Neural cell (in vitro differentiated cells): ENCODE measurements at regions not wholly inside any gene's neighbourhood (a gene's known extent, or its start where the extent isn't known, plus 50 kb on each side); places are given as distances from the start of the nearest gene placed in this dataset.

Experiments used
- H2AFZ ChIP-seq: fragments of 200-600, 300-800 bp; sonication (generic), shearing (Covaris generic); 2 replicates; pipeline ENCODE4 v1.6.0; 2014; ENCODE audit warnings: low read depth, mild to moderate bottlenecking, antibody characterized with exemption, low read length, moderate library complexity
- H3F3A ChIP-seq: fragments of 200-600 bp; shearing (Covaris generic); 2 replicates; pipeline ENCODE4 v1.6.1; 2016; ENCODE audit warnings: mild to moderate bottlenecking, moderate library complexity, mixed read lengths, antibody characterized with exemption, low read length; ENCODE audit not compliant: insufficient read depth, poor library complexity, severe bottlenecking
- H3K27ac ChIP-seq: fragments of 200-600, 300-800 bp; sonication (generic), shearing (Covaris generic); 2 replicates; pipeline ENCODE4 v1.5.1; 2014; ENCODE audit warnings: mild to moderate bottlenecking, low read length, moderate library complexity
- H3K27me3 ChIP-seq: fragments of 300-800, 200-600 bp; sonication (generic), shearing (Covaris generic); 2 replicates; pipeline ENCODE4 v1.6.0; 2014; ENCODE audit warnings: mild to moderate bottlenecking, low read depth, low read length, moderate library complexity; ENCODE audit not compliant: insufficient read depth
- H3K36me3 ChIP-seq: fragments of 300-800, 200-600 bp; sonication (generic), shearing (Covaris generic); 2 replicates; pipeline ENCODE4 v1.5.1; 2014; ENCODE audit warnings: mild to moderate bottlenecking, antibody characterized with exemption, low read length, moderate library complexity; ENCODE audit not compliant: insufficient read depth
- H3K4me2 ChIP-seq: fragments of 300-800, 200-600 bp; sonication (generic), shearing (Covaris generic); 2 replicates; pipeline ENCODE4 v1.6.0; 2014; ENCODE audit warnings: mild to moderate bottlenecking, low read length
- H3K4me3 ChIP-seq: fragments of 300-800, 200-600 bp; sonication (generic), shearing (Covaris generic); 2 replicates; pipeline ENCODE4 v1.5.1; 2014; ENCODE audit warnings: mild to moderate bottlenecking, low read length, moderate library complexity
- H3K79me2 ChIP-seq: fragments of 200-600 bp; shearing (Covaris generic); replicated peaks from 2 replicates; pipeline ENCODE4 v1.6.0; 2014; ENCODE audit warnings: mild to moderate bottlenecking, low read length, moderate library complexity; ENCODE audit not compliant: insufficient read depth
- H3K9ac ChIP-seq: fragments of 300-800, 200-600 bp; sonication (generic), shearing (Covaris generic); 2 replicates; pipeline ENCODE4 v1.6.1; 2016; ENCODE audit warnings: mild to moderate bottlenecking, low read length, mixed read lengths
- H3K9me2 ChIP-seq: fragments of 200-600 bp; shearing (Covaris generic); 2 replicates; pipeline ENCODE4 v1.6.1; 2016; ENCODE audit warnings: mild to moderate bottlenecking, low read length, mixed read lengths; ENCODE audit not compliant: insufficient read depth
- H3K9me3 ChIP-seq: fragments of 200-600, 300-800 bp; sonication (generic), shearing (Covaris generic); 2 replicates; pipeline ENCODE4 v1.6.1; 2016; ENCODE audit warnings: mild to moderate bottlenecking, mixed run types, low read length, moderate library complexity, mixed read lengths
- H4K20me1 ChIP-seq: fragments of 200-600 bp; shearing (Covaris generic); 2 replicates; pipeline ENCODE4 v1.6.1; 2016; ENCODE audit warnings: mild to moderate bottlenecking, mixed run types; ENCODE audit not compliant: insufficient read depth
- CTCF ChIP-seq: fragments of 450-650 bp; IDR thresholded peaks from 2 replicates; pipeline ENCODE4 v1.5.1; 2014; ENCODE audit warnings: antibody characterized with exemption, mild to moderate bottlenecking, moderate library complexity; ENCODE audit not compliant: poor library complexity, severe bottlenecking
- EP300 ChIP-seq: fragments of 450-650 bp; conservative IDR thresholded peaks from 2 replicates; pipeline ENCODE4 v1.6.1; 2014; ENCODE audit warnings: antibody characterized with exemption, mild to moderate bottlenecking, moderate library complexity; ENCODE audit not compliant: poor library complexity, severe bottlenecking
- EZH2 ChIP-seq: fragments of 200-600, 300-800 bp; shearing (Covaris generic), sonication (generic); IDR thresholded peaks from 2 replicates; pipeline ENCODE4 v1.6.1; 2014; ENCODE audit warnings: antibody characterized with exemption, low read length, borderline replicate concordance, mild to moderate bottlenecking; ENCODE audit not compliant: insufficient read depth, poor library complexity, severe bottlenecking
- MXI1 ChIP-seq: fragments of 450-650 bp; conservative IDR thresholded peaks from 2 replicates; pipeline ENCODE4 v1.6.1; 2014; ENCODE audit warnings: antibody characterized with exemption, mild to moderate bottlenecking; ENCODE audit not compliant: poor library complexity, severe bottlenecking
- POLR2AphosphoS5 ChIP-seq: IDR thresholded peaks from 2 replicates; pipeline ENCODE4 v1.6.1; 2012
- RAD21 ChIP-seq: fragments of 450-650 bp; conservative IDR thresholded peaks from 2 replicates; pipeline ENCODE4 v1.6.1; 2014; ENCODE audit warnings: antibody characterized with exemption, mild to moderate bottlenecking, moderate library complexity
- REST ChIP-seq: IDR thresholded peaks from 2 replicates; pipeline ENCODE4 v1.6.1; 2012; ENCODE audit warnings: borderline replicate concordance
- SMC3 ChIP-seq: fragments of 450-650 bp; conservative IDR thresholded peaks from 2 replicates; pipeline ENCODE4 v1.6.1; 2014; ENCODE audit warnings: antibody characterized with exemption, mild to moderate bottlenecking, moderate library complexity; ENCODE audit not compliant: poor library complexity
- TAF1 ChIP-seq: IDR thresholded peaks from 2 replicates; pipeline ENCODE4 v1.6.1; 2012; ENCODE audit warnings: low read depth
- small RNA-seq, 3 experiments: library from RNA; depleted of rRNA; stranded (forward); fragments of <200 nt; gene quantifications; one replicate each; pipeline ENCODE3, GENCODE V24; 2012

- H3K4me2 ChIP-seq, result no peak overlapping the region
These were observed 51.3 kb upstream of the PCDH9 start for GRCh38 chr13:67281466-67281865.

More at GRCh38 chr13:67281466-67281865, 51.3 kb upstream of the PCDH9 start:
- Histone ChIP-seq H3K27me3 (no peaks in the 10 kb centered on the region), H3K27ac (no peak overlapping the region), H3K36me3 (no peaks in the 10 kb centered on the region), H2AFZ (no peak overlapping the region), H3K79me2 (no peaks in the 10 kb centered on the region), H3F3A (no peaks in the 10 kb centered on the region), H4K20me1 (no peaks in the 10 kb centered on the region), H3K9me2 (no peaks in the 10 kb centered on the region), H3K9ac (no peak overlapping the region), H3K9me3 (no peaks in the 10 kb centered on the region), H3K4me3 (no peak overlapping the region)
- TF ChIP-seq SMC3 (no peak), CTCF (no peak), EP300 (no peak), REST (no peak), EZH2 (no peak), TAF1 (no peak), MXI1 (no peak), RAD21 (no peak), POLR2AphosphoS5 (no peak)

Small RNA genes lying in the stretch of these regions (small RNA-seq; reads per million reads assigned to genes)
- gene RN7SL761P (0 reads per million in 3 experiments), gene RPL37P21 (0 reads per million in 3 experiments), gene RPS3AP52 (0 reads per million in 3 experiments), gene SNRPFP3 (0 reads per million in 3 experiments)
